GM23248 (cell line): ENCODE measurements at regions not wholly inside any gene's neighbourhood (a gene's known extent, or its start where the extent isn't known, plus 50 kb on each side); places are given as distances from the start of the nearest gene placed in this dataset.

Experiments
- DNase-seq: peaks from one replicate; pipeline ENCODE4 v3.0.0-alpha.2; 2015
- H2AFZ ChIP-seq: fragments of 200-600 bp; sonication (generic); 2 replicates; pipeline ENCODE4 v1.6.1; 2016; ENCODE audit warnings: antibody characterized with exemption
- H3F3A ChIP-seq: fragments of 200-600 bp; sonication (generic); 2 replicates; pipeline ENCODE4 v1.6.1; 2016; ENCODE audit warnings: mild to moderate bottlenecking, antibody characterized with exemption, mixed run types; ENCODE audit not compliant: insufficient read depth
- H3K27ac ChIP-seq: fragments of 200-600 bp; sonication (generic); 2 replicates; pipeline ENCODE4 v1.5.1; 2016; ENCODE audit warnings: mild to moderate bottlenecking
- H3K27me3 ChIP-seq: fragments of 200-600 bp; sonication (generic); replicated peaks from 2 replicates; pipeline ENCODE4 v1.6.1; 2016; ENCODE audit warnings: mild to moderate bottlenecking; ENCODE audit not compliant: insufficient read depth
- H3K36me3 ChIP-seq: fragments of 200-600 bp; sonication (generic); 2 replicates; pipeline ENCODE4 v1.6.1; 2016; ENCODE audit warnings: low read depth, mild to moderate bottlenecking
- H3K4me1 ChIP-seq: fragments of 200-600 bp; sonication (generic); 2 replicates; pipeline ENCODE4 v1.6.1; 2016; ENCODE audit warnings: mild to moderate bottlenecking; ENCODE audit not compliant: insufficient read depth
- H3K4me2 ChIP-seq: fragments of 200-600 bp; sonication (generic); one replicate; pipeline ENCODE4 v1.6.1; 2016; ENCODE audit warnings: mild to moderate bottlenecking; ENCODE audit not compliant: unreplicated experiment
- H3K4me3 ChIP-seq: fragments of 200-600 bp; sonication (generic); 2 replicates; pipeline ENCODE4 v1.5.1; 2016; ENCODE audit warnings: mild to moderate bottlenecking
- H3K79me2 ChIP-seq: fragments of 200-600 bp; sonication (generic); 2 replicates; pipeline ENCODE4 v1.6.1; 2016; ENCODE audit warnings: mild to moderate bottlenecking; ENCODE audit not compliant: insufficient read depth
- H3K9ac ChIP-seq: fragments of 200-600 bp; sonication (generic); 2 replicates; pipeline ENCODE4 v1.6.1; 2016; ENCODE audit warnings: mild to moderate bottlenecking
- H3K9me2 ChIP-seq: fragments of 200-600 bp; sonication (generic); 2 replicates; pipeline ENCODE4 v1.6.1; 2016; ENCODE audit warnings: mixed run types, mild to moderate bottlenecking, moderate library complexity; ENCODE audit not compliant: insufficient read depth
- H3K9me3 ChIP-seq: fragments of 200-600 bp; sonication (generic); one replicate; pipeline ENCODE4 v1.6.1; 2017; ENCODE audit warnings: low read depth
- H4K20me1 ChIP-seq: fragments of 200-600 bp; sonication (generic); 2 replicates; pipeline ENCODE4 v1.6.0; 2016; ENCODE audit not compliant: insufficient read depth
- EZH2 ChIP-seq: fragments of 200-600 bp; sonication (generic); IDR thresholded peaks from 2 replicates; pipeline ENCODE4 v1.6.1; 2018; ENCODE audit warnings: antibody characterized with exemption, mild to moderate bottlenecking; ENCODE audit not compliant: insufficient read depth, poor library complexity, severe bottlenecking
- EZH2phosphoT487 ChIP-seq: fragments of 200-600 bp; sonication (generic); IDR thresholded peaks from 2 replicates; pipeline ENCODE4 v1.6.1; 2018; ENCODE audit warnings: antibody characterized with exemption, moderate library complexity, mild to moderate bottlenecking, low read depth; ENCODE audit not compliant: insufficient read depth
- WGBS, 2 experiments: methylation state at CpG; one replicate each; pipeline ENCODE4 v1.1.6; 2015 to 2017; ENCODE audit warnings: low lambda C conversion rate in 2 of 2, low coverage in 1 of 2; ENCODE audit errors: missing lambda C conversion rate in 2 of 2; 5-methylcytosine and 5-hydroxymethylcytosine counted together
- in situ Hi-C: fragments of 300-500 bp; cut with MboI; formaldehyde crosslinking; loops from 2 replicates; pipeline ENCODE4 v1.15.0; 2020

DNA sequence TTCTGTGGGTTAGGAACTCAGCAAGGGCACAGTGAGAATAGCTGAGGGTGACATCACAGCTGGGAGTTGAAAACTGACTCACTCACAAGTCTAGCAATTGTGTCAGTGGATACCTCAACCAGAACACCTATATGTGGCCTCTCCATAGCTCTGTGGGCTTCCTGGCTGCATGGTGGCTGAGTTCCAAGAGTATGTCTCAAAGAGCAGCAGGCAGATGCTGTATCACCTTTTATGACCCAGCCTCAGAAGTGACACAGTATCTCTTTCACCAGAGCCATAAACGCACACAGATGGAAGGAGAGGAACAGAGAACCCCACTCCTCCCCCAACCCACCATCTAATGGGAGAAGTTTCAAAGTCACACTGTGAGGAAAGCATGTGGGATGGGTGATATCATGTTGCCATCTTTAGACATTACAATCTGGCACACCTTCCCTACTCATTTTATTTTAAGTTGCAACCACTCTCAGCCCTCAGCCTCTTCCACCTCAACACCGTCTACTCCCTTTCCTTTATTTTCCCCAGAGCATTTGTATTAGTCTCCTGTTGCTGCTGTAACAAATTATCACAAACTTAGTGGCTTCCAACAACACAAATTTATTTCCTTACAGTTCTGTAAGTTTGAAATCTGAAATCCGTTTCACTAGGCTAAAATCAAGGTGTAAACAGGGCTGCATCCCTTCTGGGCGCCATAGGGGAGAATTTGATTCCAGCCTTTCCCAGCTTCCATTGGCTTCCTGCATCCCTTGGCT, 134.6 kb upstream of the SPATS2L start:
- peak; percentile 28 for DNase-seq
- 52 to 65% methylated on average over 4 of the region's 4 CpGs for WGBS, 2 experiments
- Histone ChIP-seq H3K9ac (no peak overlapping the region), H3K9me3 (no peaks in the 10 kb centered on the region), H3K9me2 (no peaks in the 10 kb centered on the region), H3K27ac (no peak overlapping the region), H2AFZ (no peak overlapping the region), H3K79me2 (no peaks in the 10 kb centered on the region), H3K36me3 (no peaks in the 10 kb centered on the region), H4K20me1 (no peaks in the 10 kb centered on the region), H3K4me2 (no peak overlapping the region), H3F3A (no peaks in the 10 kb centered on the region), H3K4me1 (no peaks in the 10 kb centered on the region), H3K27me3 (peaks cover 12% of the 10 kb centered on the region), H3K4me3 (no peak overlapping the region)
- TF ChIP-seq EZH2 (no peak), EZH2phosphoT487 (no peak)
- in situ Hi-C loops, result no loop called here

GRCh38 chr2:200172521-200172920, 134.0 kb upstream of the SPATS2L start:
- in situ Hi-C loops, result no loop called here
- H3K4me1 ChIP-seq, result no peaks in the 10 kb centered on the region
- 100% methylated on average over 1 of the region's 1 CpG for WGBS, 2 experiments
- no peaks in the 10 kb centered on the region for H3K9me2 ChIP-seq
- H3K27ac ChIP-seq, result no peak overlapping the region
- no peak overlapping the region for H3K9ac ChIP-seq
- H2AFZ ChIP-seq, result no peak overlapping the region
- H3K79me2 ChIP-seq, result no peaks in the 10 kb centered on the region
- no peaks in the 10 kb centered on the region for H4K20me1 ChIP-seq
- TF ChIP-seq EZH2phosphoT487 (no peak), EZH2 (no peak)
- DNase-seq, result no peak
- H3K36me3 ChIP-seq, result no peaks in the 10 kb centered on the region
- H3K4me2 ChIP-seq, result no peak overlapping the region
- H3K27me3 ChIP-seq, result peaks cover 6% of the 10 kb centered on the region
- H3K9me3 ChIP-seq, result no peaks in the 10 kb centered on the region
- no peaks in the 10 kb centered on the region for H3F3A ChIP-seq
- no peak overlapping the region for H3K4me3 ChIP-seq

GRCh38 chr2:200172944-200173581, 133.4 kb upstream of the SPATS2L start:
- DNase-seq, result peak; percentile 10
- 27 to 30% methylated on average over 9 of the region's 9 CpGs for WGBS, 2 experiments
- in situ Hi-C loops, result no loop called here
- H3K4me2 ChIP-seq, result no peak overlapping the region
- no peak overlapping the region for H3K4me3 ChIP-seq
- TF ChIP-seq EZH2 (no peak), EZH2phosphoT487 (no peak)
- H3K36me3 ChIP-seq, result no peaks in the 10 kb centered on the region
- no peak overlapping the region for H2AFZ ChIP-seq
- H3K79me2 ChIP-seq, result no peaks in the 10 kb centered on the region
- H3K27me3 ChIP-seq, result 0 out of 2 replicates have a peak, but pooled peaks cover under 1% of the 10 kb centered on the region
- no peak overlapping the region for H3K27ac ChIP-seq
- no peaks in the 10 kb centered on the region for H3K9me2 ChIP-seq
- no peaks in the 10 kb centered on the region for H3F3A ChIP-seq
- H3K4me1 ChIP-seq, result peaks cover 4% of the 10 kb centered on the region; the same call in 1 of the 2 replicates
- no peaks in the 10 kb centered on the region for H3K9me3 ChIP-seq
- no peak overlapping the region for H3K9ac ChIP-seq
- H4K20me1 ChIP-seq, result no peaks in the 10 kb centered on the region

- no peak for DNase-seq
- no peaks in the 10 kb centered on the region for H4K20me1 ChIP-seq
- no peak overlapping the region for H3K4me3 ChIP-seq
- peaks cover 6% of the 10 kb centered on the region; the same call in 1 of the 2 replicates for H3K4me1 ChIP-seq
- H3K4me2 ChIP-seq, result no peak overlapping the region
- H3K9ac ChIP-seq, result no peak overlapping the region
- TF ChIP-seq EZH2 (no peak), EZH2phosphoT487 (no peak)
- no peaks in the 10 kb centered on the region for H3K36me3 ChIP-seq
- no peaks in the 10 kb centered on the region for H3K9me2 ChIP-seq
- in situ Hi-C loops, result no loop called here
- H3F3A ChIP-seq, result no peaks in the 10 kb centered on the region
- no peaks in the 10 kb centered on the region for H3K9me3 ChIP-seq
- H3K79me2 ChIP-seq, result no peaks in the 10 kb centered on the region
- H2AFZ ChIP-seq, result no peak overlapping the region
- H3K27ac ChIP-seq, result no peak overlapping the region
- no peaks in the 10 kb centered on the region for H3K27me3 ChIP-seq
- 56 to 63% methylated on average over 3 of the region's 3 CpGs for WGBS, 2 experiments
Observed at GRCh38 chr2:200173691-200174090, 132.8 kb upstream of the SPATS2L start.
